ENCODE measurements at regions not wholly inside any gene's neighbourhood (a gene's known extent, or its start where the extent isn't known, plus 50 kb on each side); places are given as distances from the start of the nearest gene placed in this dataset.

GRCh38 chr9:38251036-38251860 lies 141.3 kb upstream of the ALDH1B1 start:
- intact Hi-C loops (cut with micrococcal nuclease; ENCODE audit: unreplicated experiment) = no loop called here

GRCh38 chr9:38250279-38251035 lies 142.0 kb upstream of the ALDH1B1 start:
- Histone ChIP-seq H3K27ac (no peak overlapping the region), H3K4me3 (no peak overlapping the region), H3K9me2 (ENCODE audit: insufficient read depth) (no peaks in the 10 kb centered on the region), H3K79me2 (ENCODE audit: low read depth) (no peaks in the 10 kb centered on the region), H4K20me1 (ENCODE audit: insufficient read depth) (no peaks in the 10 kb centered on the region), H3K4me2 (no peak overlapping the region), H3K9me3 (ENCODE audit: insufficient read depth, low read depth) (no peaks in the 10 kb centered on the region; the same call in 1 of the 2 replicates), H3K27me3 (ENCODE audit: insufficient read depth, low read depth) (no peaks in the 10 kb centered on the region), H3F3A (ENCODE audit: insufficient read depth, low read depth) (no peaks in the 10 kb centered on the region), H3K4me1 (replicated peaks; ENCODE audit: insufficient read depth) (no peaks in the 10 kb centered on the region), H2AFZ (no peak overlapping the region), H3K36me3 (ENCODE audit: low read depth) (no peaks in the 10 kb centered on the region)
- ChIA-PET CTCF (no interaction called here), POLR2A (ENCODE audit: unreplicated experiment) (no interaction called here)
- intact Hi-C loops (cut with micrococcal nuclease; ENCODE audit: unreplicated experiment) = no loop called here
- TF ChIP-seq CTCF (conservative IDR thresholded peaks at IDR 0.05) = no peak
- TF ChIP-seq EZH2 (IDR thresholded peaks at IDR 0.05; ENCODE audit: low read depth) = no peak
- no TSS peak for BruUV-seq (replicated peaks)
- no peak for DNase-seq

More at GRCh38 chr9:38251036-38251860, 141.3 kb upstream of the ALDH1B1 start:
- no peaks in the 10 kb centered on the region for H3K79me2 ChIP-seq (ENCODE audit: low read depth)
- no peaks in the 10 kb centered on the region; the same call in 1 of the 2 replicates for H3K9me3 ChIP-seq (ENCODE audit: insufficient read depth, low read depth)
- H3F3A ChIP-seq (ENCODE audit: insufficient read depth, low read depth) = no peaks in the 10 kb centered on the region
- H3K4me1 ChIP-seq (replicated peaks; ENCODE audit: insufficient read depth) = no peaks in the 10 kb centered on the region
- H3K4me3 ChIP-seq = no peak overlapping the region
- H3K9me2 ChIP-seq (ENCODE audit: insufficient read depth) = no peaks in the 10 kb centered on the region
- no TSS peak for BruUV-seq (replicated peaks)
- H4K20me1 ChIP-seq (ENCODE audit: insufficient read depth) = no peaks in the 10 kb centered on the region
- H2AFZ ChIP-seq = no peak overlapping the region
- no peak overlapping the region for H3K27ac ChIP-seq
- ChIA-PET CTCF (no interaction called here), POLR2A (ENCODE audit: unreplicated experiment) (no interaction called here)
- no peaks in the 10 kb centered on the region for H3K27me3 ChIP-seq (ENCODE audit: insufficient read depth, low read depth)
- TF ChIP-seq EZH2 (IDR thresholded peaks at IDR 0.05; ENCODE audit: low read depth) = no peak
- TF ChIP-seq CTCF (conservative IDR thresholded peaks at IDR 0.05) = no peak
- no peak for DNase-seq
- no peaks in the 10 kb centered on the region for H3K36me3 ChIP-seq (ENCODE audit: low read depth)
- H3K4me2 ChIP-seq = no peak overlapping the region

- Histone ChIP-seq H3K9me3 (ENCODE audit: insufficient read depth, low read depth) (no peaks in the 10 kb centered on the region; the same call in 1 of the 2 replicates), H3F3A (ENCODE audit: insufficient read depth, low read depth) (no peaks in the 10 kb centered on the region), H3K36me3 (ENCODE audit: low read depth) (no peaks in the 10 kb centered on the region), H3K27me3 (ENCODE audit: insufficient read depth, low read depth) (no peaks in the 10 kb centered on the region), H3K4me2 (no peak overlapping the region), H3K4me1 (replicated peaks; ENCODE audit: insufficient read depth) (peaks cover 6% of the 10 kb centered on the region; the same call in 1 of the 2 replicates), H3K9me2 (ENCODE audit: insufficient read depth) (no peaks in the 10 kb centered on the region), H2AFZ (no peak overlapping the region), H4K20me1 (ENCODE audit: insufficient read depth) (no peaks in the 10 kb centered on the region), H3K27ac (no peak overlapping the region), H3K79me2 (ENCODE audit: low read depth) (no peaks in the 10 kb centered on the region), H3K4me3 (no peak overlapping the region)
- BruUV-seq (replicated peaks) = no TSS peak
- intact Hi-C loops (cut with micrococcal nuclease; ENCODE audit: unreplicated experiment) = no loop called here
- POLR2A ChIA-PET (ENCODE audit: unreplicated experiment) = no interaction called here
- DNase-seq = no peak
- CTCF ChIA-PET = interaction anchor here (0.7 kb wide), 1 partner anchor 68 kb away, joined by 3 read pairs; no protein-coding TSS in a partner anchor
- no peak for TF ChIP-seq CTCF (conservative IDR thresholded peaks at IDR 0.05)
- no peak for TF ChIP-seq EZH2 (IDR thresholded peaks at IDR 0.05; ENCODE audit: low read depth)
Observed at GRCh38 chr9:38249587-38250210, 142.8 kb upstream of the ALDH1B1 start.
